ENCODE measurements at regions not wholly inside any gene's neighbourhood (a gene's known extent, or its start where the extent isn't known, plus 50 kb on each side); places are given as distances from the start of the nearest gene placed in this dataset.

DNA sequence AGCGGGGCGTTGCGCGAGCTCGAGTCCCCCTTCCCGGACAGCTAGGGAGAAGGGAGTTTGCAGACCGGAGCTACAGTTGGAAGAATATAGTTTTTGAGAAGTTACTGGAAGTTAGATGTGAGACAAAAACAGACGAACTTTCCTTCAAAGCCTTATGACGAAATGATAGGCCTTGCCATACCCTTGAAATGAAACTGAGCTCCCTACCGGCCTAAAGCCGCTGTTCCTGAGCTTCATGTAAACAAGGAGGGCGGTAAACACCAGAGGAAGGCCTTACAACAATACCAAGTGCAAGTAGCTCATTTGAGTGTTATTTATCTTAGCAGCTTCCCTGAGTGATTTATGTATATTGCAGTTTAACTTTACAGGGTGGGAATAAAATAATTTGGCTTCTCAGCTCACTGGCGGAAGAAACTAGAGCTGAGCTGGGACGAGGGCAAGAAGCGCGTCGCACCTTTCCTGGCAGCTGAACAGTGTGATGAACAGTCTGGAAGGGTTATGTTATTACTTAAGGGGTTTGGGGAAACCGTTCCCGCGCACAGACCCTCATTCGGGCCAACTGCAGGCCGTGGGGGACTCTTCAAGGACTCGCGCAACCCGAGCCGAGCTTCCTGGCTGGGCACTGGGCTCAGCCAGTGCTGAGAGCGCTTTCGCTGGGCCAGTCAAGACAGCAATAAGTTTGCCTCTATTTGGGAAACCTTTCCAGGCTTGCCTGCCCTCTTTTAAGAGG, 111.2 kb downstream of the KCNRG start:
- TF ChIP-seq, protein P1, sequence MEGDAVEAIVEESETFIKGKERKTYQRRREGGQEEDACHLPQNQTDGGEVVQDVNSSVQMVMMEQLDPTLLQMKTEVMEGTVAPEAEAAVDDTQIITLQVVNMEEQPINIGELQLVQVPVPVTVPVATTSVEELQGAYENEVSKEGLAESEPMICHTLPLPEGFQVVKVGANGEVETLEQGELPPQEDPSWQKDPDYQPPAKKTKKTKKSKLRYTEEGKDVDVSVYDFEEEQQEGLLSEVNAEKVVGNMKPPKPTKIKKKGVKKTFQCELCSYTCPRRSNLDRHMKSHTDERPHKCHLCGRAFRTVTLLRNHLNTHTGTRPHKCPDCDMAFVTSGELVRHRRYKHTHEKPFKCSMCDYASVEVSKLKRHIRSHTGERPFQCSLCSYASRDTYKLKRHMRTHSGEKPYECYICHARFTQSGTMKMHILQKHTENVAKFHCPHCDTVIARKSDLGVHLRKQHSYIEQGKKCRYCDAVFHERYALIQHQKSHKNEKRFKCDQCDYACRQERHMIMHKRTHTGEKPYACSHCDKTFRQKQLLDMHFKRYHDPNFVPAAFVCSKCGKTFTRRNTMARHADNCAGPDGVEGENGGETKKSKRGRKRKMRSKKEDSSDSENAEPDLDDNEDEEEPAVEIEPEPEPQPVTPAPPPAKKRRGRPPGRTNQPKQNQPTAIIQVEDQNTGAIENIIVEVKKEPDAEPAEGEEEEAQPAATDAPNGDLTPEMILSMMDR (IDR thresholded peaks at IDR 0.05): no peak
- TF ChIP-seq ZFX (IDR thresholded peaks at IDR 0.05; ENCODE audit: borderline replicate concordance): no peak
